Inflammatory macrophage (primary cell): ENCODE measurements at regions not wholly inside any gene's neighbourhood (a gene's known extent, or its start where the extent isn't known, plus 50 kb on each side); places are given as distances from the start of the nearest gene placed in this dataset.

Source experiments
- DNase-seq, 2 donors: peaks; one replicate each; pipeline ENCODE4 v3.0.0-alpha.2; 2020 to 2022

DNA sequence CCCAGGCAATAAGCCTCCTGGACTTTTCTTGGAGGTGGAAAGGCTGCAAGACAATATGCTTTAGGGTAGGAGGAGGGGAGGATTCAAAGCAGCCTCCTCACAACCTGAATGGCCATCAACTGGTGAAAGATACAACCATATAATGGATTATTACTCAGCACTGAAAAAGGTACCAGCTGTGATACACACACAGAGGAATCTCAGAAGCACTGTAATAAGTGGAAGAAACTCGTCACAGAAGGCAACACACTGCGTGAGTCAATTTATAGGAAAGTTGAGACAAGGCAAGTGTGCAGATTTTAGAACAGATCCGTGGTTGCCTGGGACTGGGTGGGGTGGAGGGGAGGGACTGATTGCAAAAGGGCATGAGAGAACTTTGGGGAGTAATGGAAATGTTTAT lies 64.9 kb upstream of the ZBTB40 start:
- no peak for DNase-seq

DNA sequence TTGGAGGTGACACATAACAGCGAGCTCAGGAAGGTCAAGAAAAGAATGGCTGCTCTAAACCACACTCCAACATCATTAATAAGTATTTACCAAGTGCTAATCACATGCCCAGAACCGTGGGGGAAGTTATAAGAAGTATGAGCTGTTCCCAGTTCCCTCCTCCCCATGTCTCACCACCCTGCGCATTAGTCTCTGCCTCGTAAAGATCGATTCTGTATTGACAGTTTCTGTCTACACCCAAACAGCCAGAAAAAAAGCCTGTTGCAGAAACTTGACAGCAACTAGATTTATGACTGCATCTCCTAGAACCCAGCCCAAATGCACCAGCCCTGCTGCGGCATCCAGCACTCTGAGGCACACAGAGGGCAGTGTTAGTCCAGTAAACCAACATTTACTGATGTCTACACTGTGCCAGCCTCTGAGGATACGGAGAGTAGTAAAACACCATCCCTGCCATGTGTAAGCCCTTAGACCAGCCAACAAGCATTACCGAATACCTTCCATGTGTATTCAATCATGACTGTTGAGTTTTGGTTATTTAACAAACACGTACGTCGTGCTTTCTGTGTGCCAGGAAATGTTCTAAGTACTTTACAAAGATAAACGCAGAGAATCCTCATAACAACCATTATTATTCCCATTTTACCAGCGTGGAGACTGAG lies 63.6 kb upstream of the ZBTB40 start:
- DNase-seq = no peak

DNA sequence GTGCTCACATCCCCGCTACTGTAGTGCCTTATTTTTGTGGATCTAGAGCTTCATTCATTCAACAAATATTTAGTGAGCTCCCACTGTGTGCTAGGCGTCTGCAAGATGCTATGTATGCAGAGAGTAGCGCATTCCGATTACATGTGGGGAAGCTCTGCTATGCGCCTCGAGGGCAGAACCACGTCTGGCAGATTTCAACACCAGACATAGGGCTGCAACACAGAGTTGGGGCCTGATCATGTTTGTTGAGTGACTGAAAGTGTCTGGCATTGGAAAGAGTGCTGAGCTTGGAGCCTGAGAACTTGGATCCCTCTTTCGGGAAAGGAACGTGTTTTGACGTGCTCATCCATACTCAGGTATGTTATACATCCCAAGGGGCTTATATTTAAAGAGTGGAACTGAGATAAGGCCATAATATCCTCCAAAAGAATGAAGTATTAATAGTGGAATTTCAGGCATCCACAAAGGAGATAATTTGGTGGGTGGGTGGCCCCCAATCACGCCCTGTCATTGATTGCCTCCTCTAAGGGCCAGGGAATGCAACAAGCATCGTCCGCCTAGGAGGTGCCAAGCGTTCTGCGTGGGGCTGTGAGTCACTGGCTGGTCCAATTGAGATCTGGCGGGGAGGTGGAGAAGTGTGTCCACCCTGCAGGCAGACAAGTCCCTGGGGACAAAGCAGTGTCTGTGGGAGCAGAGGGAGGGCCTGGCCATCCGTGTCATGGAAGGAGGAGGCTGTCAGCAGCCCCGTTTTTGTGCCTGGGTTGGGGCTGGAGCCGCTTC lies 62.8 kb upstream of the ZBTB40 start:
- no peak for DNase-seq

DNA sequence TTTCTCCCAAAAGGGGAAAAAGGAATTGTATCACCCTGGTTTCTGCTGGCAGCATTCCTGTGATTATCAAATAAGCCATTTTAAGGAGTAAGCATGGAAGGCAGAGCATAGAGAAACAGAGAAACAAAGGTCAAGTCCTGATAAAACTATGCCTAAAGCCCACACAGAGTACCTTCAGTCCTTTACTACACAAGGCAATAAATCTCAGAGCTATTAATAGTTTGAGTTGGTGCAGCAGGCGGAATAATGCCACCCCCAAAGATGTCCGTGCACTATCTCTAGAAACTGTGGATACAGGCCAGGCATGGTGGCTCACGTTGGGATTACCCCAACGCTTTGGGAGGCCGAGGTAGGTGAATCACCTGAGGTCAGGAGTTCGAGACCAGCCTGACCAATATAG lies 58.1 kb upstream of the ZBTB40 start:
- DNase-seq = no peak

DNA sequence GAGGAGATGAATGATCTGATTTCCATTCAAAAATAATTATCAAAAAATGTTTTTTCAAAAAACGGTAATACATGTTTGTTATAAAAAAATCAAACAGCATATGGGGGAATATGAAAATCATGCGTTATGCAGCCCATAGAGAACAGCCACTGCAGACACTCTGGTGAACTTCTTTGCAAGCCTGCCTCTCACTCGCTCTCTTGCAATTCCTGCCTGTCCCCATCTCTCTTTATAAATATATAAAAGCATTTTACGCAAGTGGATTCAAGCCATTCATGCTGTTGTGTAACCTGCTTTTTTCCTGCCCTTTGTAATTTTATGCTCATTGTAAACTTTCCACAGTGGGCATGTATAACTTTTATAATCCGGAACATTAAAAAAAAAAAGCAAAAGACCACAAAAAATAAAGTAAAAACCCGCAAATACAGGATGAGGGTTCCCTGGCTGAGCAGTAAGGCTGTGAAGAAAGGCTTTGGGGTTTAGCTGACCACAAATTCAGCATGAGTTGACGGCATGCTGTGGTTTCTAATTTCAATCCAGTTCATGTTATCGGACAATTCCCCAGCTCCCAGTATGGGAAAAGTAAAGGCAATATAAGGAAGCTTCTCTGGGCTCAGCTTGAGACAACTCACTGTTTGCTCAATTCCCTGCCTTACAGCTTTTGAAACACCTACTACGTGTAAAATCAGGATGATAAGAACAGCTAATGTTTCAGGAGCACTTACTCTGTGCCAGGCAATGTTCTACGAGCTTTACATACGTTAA lies 52.8 kb upstream of the ZBTB40 start:
- DNase-seq = no peak

DNA sequence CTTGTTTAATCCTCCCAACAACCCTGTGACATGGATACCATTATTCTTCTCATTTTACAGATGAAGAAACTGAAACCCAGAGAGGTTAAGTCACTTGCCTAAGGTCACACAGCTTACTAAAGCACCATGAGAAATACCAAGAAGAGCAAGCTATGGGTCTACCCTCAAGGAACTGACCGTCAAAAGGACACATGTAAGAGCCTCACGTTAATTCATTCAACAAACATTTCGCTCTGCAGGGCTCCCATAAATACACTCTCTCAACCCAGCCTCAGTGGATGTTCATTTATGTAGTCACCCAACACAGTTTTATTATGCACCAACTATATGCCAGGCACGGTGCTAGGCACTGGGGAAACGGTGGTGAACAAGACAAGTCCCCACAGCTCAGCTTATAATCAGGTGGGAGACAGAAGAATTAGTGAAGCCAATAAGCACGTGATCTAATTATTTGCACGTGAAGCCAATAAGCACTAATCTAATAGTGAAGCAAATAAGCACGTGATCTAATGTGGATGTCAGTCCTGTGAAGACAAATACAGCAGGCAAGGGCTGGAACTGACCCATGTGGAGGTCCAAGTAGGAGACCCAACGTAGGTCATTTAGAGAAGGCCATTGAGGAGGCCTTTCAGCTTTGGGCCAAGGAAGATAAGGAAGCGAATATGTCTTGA lies 52.1 kb upstream of the ZBTB40 start:
- DNase-seq = no peak
